Stimulated activated CD4-positive, alpha-beta T cell treated with anti-CD3 and anti-CD28 coated beads, Interleukin-4, amount 100 ng/mL, for 1 hour (primary cell): ENCODE measurements at regions not wholly inside any gene's neighbourhood (a gene's known extent, or its start where the extent isn't known, plus 50 kb on each side); places are given as distances from the start of the nearest gene placed in this dataset.
"Not testable (repeated sequence)": the region's sequence is repeated elsewhere in the genome, so short reads cannot be mapped to it uniquely, and the experiment has no call there.

Experiments
- DNase-seq: peaks from one replicate; pipeline ENCODE4 v3.0.0-alpha.2; 2020

- DNase-seq = no peak
These were observed 126.2 kb downstream of the KLF6 start for GRCh38 chr10:3658766-3659165.

GRCh38 chr10:3656214-3656613 lies 128.8 kb downstream of the KLF6 start:
- no peak for DNase-seq

- no peak for DNase-seq
These were observed 129.5 kb downstream of the KLF6 start for GRCh38 chr10:3655528-3655927.

DNA sequence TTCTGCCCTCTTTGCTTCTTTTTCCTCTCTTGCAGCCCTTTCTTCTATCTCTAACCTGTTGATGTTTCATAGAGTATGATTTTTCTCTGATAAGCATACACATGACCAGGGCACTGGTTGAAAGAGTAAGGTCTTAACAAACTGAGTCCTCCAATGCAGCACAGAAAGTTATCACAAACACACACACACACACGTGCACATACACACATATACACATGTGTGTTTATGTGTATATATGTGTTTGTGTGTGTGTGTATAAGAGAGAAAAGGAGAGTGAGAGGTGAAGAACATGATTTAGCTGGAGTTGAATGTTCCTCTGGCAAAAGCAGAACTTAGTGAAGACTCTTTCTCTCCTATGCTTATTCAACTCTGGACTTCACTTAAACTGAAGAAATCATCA lies 130.0 kb downstream of the KLF6 start:
- no peak for DNase-seq

DNA sequence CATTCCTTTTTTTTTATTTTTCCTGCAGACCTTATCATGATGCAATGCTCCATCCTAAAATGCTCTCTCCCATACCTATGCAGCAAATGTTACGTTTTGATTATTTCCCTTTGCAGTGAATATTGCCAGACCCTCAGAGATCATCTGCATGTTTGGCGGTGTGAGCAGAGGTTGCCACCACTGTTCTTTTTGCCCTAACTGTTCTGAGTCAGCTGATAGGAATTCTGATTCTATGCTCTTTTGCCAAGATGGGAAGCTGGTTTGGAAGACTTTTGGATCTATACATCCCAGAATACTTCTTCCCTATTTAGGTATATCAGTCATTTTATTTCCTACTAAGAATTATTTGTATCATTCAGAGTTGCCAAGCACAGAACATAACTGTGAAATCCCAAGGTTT lies 130.5 kb downstream of the KLF6 start:
- DNase-seq = no peak

DNA sequence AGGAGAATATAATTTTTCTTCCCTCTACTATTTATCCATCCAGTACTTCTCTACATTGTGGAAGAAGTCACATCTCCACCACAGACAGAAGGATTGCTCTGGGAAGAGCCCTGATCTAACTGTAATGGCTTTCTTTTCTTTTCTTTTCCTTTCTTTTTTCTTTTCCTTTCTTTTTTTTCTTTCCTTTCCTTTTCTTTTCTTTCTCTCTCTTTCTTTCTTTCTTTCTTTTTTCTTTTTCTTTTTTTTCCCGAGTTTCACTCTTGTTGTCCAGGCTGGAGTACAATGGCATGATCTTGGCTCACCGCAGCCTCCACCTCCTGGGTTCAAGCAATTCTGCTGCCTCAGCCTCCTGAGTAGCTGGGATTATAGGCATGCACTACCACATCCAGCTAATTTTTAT lies 131.7 kb downstream of the KLF6 start:
- not testable (repeated sequence) for DNase-seq

DNA sequence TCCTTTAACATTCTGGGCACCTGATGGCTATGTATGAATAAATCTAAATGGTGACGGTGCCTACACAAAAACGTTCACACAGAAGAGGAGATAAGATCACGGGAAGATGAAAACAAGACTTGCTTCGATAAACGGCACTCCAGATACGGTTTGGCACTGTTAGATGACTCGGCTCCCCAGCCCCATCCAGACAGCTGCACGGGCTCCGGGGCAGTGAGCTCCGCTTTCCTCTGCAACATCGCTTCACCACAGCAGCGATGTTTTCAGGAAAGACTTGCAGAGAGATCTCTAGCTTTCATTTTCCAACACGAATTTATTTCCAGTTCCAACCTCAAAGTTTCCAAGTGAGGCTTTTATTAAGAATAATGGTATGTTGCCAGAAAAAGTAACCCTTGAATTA lies 132.1 kb downstream of the KLF6 start:
- peak; percentile 21 for DNase-seq

DNA sequence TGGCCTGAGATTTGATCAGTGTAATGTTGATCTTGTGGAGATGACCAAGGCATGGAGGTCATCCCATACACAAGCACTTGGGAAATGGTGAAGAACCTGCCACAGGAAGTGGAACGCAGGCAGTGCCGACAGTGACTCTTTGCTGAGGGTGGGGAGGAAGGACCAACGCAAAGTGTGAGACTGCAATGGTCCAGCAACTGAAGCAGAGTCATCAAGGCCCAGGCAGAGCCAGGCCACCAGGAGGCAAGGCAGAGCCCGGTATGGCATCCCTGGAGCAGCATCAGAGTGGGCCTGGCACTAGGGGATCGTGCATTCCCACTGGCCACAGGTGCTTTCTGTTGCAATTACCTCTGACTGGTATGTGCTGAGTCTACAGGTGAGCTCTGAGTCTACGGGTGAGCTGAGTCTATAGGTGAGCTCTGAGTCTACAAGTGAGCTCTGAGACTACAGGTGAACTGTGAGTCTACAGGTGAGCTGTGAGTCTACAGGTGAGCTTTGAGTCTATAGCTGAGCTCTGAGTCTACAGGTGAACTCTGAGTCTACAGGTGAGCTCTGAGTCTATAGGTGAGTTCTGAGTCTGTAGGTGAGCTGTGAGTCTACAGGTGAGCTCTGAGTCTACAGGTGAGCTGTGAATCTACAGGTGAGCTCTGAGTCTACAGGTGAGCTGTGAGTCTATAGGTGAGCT lies 132.9 kb downstream of the KLF6 start:
- DNase-seq = no peak

DNA sequence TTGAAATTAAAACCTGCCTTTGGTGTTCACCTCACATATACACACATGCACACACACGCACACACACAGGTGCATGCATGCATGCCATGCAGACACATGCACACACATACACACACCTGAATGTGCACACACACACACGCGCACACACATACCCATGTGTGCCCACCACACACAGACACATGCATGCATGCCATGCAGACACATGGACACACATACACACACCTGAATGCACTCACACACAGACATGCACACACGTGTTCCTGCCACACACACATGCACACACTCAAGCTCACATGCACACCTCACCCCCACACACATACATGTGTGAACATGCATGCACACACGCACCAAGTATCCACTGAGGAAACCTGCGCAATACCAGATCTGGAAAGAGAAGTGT lies 136.4 kb downstream of the KLF6 start:
- no peak for DNase-seq

- DNase-seq = no peak
These were observed 136.8 kb downstream of the KLF6 start for GRCh38 chr10:3648170-3648569.

DNA sequence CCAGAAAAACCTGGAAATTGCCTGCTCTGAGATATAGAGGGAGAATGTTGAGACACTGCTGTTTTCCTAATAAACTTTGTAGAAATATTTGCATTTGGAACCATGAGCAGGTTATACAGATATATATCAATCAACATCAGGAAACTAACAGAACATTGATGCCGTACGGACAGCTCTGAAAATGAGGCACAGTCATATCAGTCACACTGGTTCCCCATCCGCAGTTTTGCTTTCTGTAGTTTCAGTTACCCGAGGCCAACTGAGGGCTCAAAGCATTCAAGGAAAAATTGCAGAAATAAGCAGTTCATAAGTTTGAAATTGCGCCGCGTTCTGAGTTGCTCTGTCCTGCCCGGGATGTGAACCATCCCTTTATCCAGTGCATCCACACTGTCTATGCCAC lies 137.9 kb downstream of the KLF6 start:
- no peak for DNase-seq

DNA sequence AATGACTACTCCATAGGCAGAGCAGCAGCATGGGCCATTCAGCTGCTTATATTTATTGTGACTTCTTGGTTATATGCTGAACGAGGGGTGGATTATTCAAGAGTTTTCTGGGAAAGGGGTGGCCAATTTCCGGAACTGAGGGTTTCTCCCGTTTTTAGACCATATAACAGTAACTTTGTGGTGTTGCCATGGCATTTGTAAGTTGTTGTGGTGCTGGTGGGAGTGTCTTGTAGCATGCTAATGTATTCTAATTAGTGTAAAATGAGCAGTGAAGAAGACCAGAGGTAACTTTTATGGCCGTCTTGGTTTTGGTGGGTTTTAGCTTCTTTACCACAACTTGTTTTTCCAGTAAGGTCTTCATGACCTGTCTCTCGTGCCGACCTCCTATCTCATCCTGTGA lies 139.6 kb downstream of the KLF6 start:
- no peak for DNase-seq

- no peak for DNase-seq
These were observed 144.2 kb downstream of the KLF6 start for GRCh38 chr10:3640816-3641215.

DNA sequence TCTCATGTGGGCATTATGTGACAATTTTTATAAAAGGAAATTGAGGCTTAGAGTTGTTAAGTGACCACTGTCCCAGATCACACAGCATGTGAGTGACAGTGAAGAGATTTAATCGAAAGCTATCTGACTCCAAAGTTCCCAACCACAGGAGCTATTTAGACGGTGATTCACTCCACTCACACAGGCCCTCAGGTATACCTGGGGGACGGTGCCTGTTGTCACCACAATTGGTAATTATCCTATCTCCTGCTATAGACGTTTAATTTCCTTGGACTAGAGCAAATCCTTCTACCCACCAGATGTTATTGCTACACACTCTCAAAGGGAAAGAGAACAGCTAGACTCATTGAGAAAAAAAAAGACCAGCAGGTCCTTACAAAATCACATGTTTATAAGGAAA lies 145.5 kb downstream of the KLF6 start:
- no peak for DNase-seq

DNA sequence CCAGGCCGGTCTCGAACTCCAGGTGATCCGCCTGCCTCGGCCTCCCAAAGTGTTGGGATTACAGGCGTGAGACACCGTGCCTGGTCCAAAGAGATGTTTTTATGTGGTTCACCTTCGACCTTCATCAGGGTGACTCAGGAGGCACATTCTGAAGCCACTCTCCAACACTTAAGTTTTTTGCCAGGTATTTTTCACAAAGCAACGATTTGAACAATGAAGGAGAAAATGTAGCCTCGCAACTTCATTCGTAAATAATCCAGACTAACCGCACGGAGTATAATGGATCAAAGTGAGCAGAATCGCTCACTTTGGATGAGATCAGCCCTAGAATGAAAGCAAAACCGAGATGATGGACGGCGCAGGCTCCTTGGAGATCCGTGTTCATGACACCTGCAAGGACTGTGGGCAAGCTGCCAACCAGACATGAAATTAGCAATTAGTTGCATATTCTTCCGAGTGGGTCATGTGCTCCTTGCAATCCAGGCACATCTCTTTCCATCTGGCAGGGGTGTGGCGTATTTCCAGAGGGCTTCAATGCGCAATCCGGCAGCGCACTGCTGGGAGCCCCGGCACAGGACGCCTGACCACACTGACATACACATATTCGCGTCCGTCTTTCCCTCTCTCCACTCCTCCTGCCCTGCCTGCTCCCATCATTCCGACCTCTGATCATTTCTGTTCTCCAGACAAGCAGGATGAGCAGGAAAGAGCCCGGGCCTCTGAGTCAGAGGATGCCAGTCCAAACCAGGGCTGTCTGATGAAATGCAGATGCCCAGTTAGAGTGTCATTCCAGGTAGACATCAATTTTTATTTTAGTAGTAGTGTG lies 148.4 kb downstream of the KLF6 start:
- DNase-seq = no peak

DNA sequence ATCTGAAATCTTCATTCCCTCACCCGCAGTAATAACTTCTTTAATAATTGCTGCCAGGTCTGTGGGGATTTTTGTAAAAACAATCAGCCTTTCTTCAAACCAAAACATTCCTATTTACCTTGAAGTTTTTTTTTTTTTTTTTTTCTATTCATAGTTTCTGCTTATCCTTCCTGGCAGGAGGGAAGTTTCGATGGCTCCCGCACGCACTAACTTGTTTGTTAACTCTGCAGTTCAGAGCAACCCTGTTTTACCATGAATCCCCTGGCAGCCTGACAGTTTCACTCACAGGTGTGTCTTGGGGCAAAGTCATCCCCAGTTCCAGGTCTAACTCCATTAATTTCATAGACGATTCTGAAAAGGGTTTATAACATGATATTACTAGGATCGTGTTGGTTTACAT lies 149.3 kb downstream of the KLF6 start:
- no peak for DNase-seq

GRCh38 chr10:3635211-3635671 lies 149.8 kb downstream of the KLF6 start:
- no peak for DNase-seq

DNA sequence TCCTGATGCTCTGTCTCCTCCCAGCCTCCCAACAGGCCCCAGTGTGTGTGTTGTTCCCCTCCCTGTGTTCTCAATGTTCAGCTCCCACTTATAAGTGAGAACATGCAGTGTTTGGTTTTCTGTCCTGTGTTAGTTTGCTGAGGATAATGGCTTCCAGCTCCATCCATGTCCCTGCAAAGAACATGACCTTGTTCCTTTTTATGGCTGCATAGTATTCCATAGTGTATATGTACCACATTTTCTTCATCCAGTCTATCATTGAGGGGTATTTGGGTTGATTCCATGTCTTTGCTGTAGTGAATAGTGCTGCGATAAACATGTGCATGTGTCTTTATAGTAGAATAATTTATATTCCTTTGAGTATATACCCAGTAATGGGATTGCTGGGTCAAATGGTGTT lies 150.4 kb downstream of the KLF6 start:
- not testable (repeated sequence) for DNase-seq

GRCh38 chr10:3631701-3632330 lies 153.2 kb downstream of the KLF6 start:
- no peak for DNase-seq

GRCh38 chr10:3631291-3631690 lies 153.7 kb downstream of the KLF6 start:
- no peak for DNase-seq

GRCh38 chr10:3625959-3626751 lies 158.9 kb downstream of the KLF6 start:
- no peak for DNase-seq

GRCh38 chr10:3624367-3624766 lies 160.6 kb downstream of the KLF6 start:
- DNase-seq = no peak

- no peak for DNase-seq
These were observed 161.3 kb downstream of the KLF6 start for GRCh38 chr10:3623746-3624145.
